D721Med (cell line): ENCODE measurements at regions not wholly inside any gene's neighbourhood (a gene's known extent, or its start where the extent isn't known, plus 50 kb on each side); places are given as distances from the start of the nearest gene placed in this dataset.

Source experiments
- DNase-seq: peaks from one replicate; pipeline ENCODE4 v3.0.0; 2011; ENCODE audit warnings: low spot score; ENCODE audit not compliant: insufficient read length
- FAIRE-seq: peaks from 2 replicates; lab custom pipeline; 2011; peaks lifted over from hg19 to GRCh38; lab: Jason Lieb, UNC
- TF ChIP-seq, protein P1 (sequence below): IDR thresholded peaks from 2 replicates; pipeline ENCODE4 v1.5.1; 2012; ENCODE audit warnings: mild to moderate bottlenecking, control low read depth; ENCODE audit not compliant: insufficient read depth; ENCODE audit errors: missing control alignments

DNA sequence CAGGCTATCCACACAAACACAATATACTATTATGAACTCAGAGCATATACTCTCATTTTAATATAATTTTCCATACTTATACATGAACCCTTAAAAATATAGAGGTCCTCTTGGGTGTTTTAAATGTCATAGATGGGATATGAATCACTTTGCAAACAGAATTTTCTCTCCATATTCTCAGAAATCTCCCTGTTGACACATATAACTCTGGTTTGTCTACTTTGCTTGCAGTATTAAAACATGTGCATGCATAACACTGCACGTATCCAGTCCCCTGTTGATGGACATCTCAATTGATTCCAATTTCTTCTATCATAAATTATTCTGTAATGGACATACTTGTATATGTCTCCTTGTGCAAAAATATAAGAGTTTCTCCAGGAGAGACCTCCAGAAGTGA lies 417.5 kb upstream of the TBX3 start:
- DNase-seq: no peak
- FAIRE-seq: no peak
- TF ChIP-seq, protein P1, sequence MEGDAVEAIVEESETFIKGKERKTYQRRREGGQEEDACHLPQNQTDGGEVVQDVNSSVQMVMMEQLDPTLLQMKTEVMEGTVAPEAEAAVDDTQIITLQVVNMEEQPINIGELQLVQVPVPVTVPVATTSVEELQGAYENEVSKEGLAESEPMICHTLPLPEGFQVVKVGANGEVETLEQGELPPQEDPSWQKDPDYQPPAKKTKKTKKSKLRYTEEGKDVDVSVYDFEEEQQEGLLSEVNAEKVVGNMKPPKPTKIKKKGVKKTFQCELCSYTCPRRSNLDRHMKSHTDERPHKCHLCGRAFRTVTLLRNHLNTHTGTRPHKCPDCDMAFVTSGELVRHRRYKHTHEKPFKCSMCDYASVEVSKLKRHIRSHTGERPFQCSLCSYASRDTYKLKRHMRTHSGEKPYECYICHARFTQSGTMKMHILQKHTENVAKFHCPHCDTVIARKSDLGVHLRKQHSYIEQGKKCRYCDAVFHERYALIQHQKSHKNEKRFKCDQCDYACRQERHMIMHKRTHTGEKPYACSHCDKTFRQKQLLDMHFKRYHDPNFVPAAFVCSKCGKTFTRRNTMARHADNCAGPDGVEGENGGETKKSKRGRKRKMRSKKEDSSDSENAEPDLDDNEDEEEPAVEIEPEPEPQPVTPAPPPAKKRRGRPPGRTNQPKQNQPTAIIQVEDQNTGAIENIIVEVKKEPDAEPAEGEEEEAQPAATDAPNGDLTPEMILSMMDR: no peak

DNA sequence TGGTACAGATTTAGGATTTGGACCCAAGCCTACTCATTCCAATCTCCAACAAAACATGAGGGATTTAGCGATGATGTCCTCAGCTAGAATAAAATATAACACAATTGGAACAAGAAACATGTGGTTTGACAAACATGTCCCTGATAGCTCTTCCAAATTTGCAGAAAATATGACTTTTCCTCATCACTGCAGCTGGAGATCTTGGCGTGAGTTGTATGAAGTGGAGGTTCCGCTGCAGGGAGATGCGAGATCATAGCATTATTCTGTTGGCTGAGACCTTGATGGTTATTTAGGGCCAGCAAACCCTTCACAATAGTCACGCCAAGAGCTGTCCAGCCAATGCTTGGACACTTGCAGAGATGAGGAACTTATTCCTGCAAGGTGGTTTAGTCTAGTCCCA lies 413.4 kb upstream of the TBX3 start:
- no peak for DNase-seq
- FAIRE-seq: no peak
- TF ChIP-seq, protein P1: no peak

DNA sequence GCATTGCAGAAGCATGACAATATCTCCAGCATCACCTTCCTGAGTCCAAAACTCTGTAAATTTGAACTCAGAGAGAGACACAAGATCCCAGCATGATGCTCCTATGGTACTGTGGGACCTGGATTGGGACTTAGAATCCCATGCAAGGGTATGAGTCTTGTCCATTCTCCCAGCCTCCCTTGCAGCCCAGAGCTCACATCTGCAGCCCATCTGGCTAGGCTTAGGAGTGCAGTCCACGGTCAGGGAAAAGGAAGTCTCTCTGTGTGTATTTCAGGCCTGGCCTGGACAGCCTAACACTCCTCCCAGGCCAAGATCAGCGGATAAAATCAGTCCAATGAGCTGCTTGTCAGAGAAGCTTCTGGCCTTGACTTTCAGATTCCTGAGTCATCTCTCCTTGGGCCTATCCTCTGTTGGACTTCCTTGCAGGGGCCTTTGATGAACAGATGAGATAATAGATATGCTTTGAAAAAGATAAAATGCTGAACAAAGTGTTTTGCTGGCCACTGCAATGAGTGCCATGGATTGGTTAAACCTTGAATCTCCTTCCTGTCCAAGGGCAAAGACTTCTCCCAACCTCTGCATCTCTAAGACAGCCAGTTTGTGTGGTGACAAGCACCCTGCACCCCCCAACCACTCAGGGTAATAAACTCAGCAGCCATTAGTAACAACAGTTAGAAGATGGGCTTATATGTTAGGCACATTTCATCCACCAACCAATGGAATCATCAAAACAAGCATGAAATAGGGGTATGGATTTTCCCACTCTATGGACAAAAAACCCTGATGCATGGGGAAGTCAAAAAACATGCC lies 412.8 kb upstream of the TBX3 start:
- no peak for DNase-seq
- no peak for FAIRE-seq
- TF ChIP-seq, protein P1: no peak

DNA sequence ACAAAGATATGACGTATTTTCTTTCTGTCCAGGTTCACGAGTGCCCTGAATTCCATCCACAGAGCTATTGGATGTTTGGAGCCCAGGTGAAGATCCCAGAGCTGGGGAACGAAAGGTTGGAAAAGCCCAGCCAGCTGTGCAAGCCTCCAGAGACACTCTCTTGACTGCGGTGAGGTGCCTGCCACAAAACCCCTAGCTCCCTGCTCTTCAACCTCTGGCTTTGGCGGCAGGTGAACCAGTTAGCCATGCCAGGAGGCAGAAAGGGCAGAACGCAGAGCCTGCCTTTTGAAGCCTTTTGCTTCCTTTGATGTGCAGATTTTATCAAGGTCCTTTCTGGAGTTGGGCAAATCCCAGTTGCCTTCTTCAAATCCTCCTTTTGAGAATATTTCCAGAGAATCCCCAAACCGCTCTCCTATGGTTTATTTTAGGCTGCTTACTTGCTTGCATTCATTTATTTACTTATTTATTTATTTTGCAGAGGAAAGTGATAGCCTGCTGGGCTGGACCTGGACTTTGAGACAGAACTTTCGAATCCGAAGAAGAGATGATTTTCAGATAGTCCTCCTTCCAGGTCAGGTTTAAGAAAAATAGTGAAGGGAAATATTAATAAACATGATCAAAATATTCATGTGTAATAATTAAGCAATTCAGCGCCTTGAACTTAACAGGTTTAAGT lies 411.2 kb upstream of the TBX3 start:
- TF ChIP-seq, protein P1: no peak
- DNase-seq: no peak
- no peak for FAIRE-seq

DNA sequence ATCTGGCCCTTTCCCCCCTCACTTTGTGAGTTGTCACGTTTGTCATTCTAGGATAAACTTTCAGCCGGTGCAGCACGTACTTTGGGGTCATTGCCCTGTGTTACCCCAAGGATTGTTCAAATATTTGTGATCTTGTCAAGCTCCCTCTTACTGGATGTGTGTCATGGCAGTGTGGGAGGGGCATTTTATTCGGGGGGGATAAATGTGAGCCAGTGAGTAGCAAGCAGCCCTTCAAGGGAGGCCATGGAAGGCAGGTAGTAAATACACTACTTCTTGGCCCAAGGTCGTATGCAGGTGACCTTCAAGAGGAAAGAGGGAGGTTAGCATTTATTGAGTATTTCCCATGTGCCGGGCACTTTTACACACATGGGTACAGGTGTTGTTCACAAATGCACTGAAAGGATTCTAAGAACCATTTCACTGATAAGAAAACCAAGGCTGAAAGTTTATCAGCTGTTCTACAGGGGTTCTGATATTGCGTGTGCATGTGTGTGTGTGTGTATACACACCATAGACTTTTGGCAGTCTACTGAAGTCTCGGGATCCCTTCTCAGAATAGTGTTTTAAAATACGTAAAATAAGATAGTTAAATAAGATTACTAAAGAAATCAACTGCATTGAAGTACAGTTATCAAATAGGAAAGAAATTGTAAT lies 410.3 kb upstream of the TBX3 start:
- TF ChIP-seq, protein P1: no peak
- FAIRE-seq: no peak
- DNase-seq: no peak

DNA sequence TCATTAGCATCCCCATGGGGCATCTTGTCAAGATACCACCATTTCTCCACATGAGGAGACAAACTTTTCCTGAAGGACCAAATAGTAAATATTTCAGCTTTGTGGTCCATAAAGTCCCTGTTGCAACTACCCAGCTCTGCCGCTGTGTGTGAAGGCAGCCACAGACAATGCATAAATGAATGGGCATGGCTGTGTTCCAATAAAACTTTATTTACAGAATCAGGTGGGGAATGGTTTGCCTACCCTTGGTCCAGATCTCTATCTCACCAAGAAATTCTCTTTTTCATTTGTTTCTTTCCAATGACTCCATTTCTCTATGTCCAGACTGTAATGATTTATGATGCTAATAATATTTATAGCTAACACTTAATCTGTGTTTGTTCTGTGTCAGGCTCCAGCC lies 409.3 kb upstream of the TBX3 start:
- TF ChIP-seq, protein P1: no peak
- no peak for FAIRE-seq
- DNase-seq: no peak
